Smooth muscle cell (in vitro differentiated cells): ENCODE measurements at regions not wholly inside any gene's neighbourhood (a gene's known extent, or its start where the extent isn't known, plus 50 kb on each side); places are given as distances from the start of the nearest gene placed in this dataset.

ENCODE experiments used
- DNase-seq: peaks from one replicate; lab custom pipeline; 2025; ENCODE audit not compliant: unreplicated experiment; lab: John Stamatoyannopoulos, UW
- H2AFZ ChIP-seq: fragments of 200-600 bp; sonication (generic); 2 replicates; pipeline ENCODE4 v1.6.0; 2016; ENCODE audit warnings: antibody characterized with exemption, low read depth, mild to moderate bottlenecking
- H3F3A ChIP-seq: fragments of 200-600 bp; sonication (generic); 2 replicates; pipeline ENCODE4 v1.6.0; 2017; ENCODE audit warnings: antibody characterized with exemption, low read depth
- H3K27ac ChIP-seq: fragments of 200-600 bp; sonication (generic); 2 replicates; pipeline ENCODE4 v1.5.1; 2016; ENCODE audit warnings: low read depth, mild to moderate bottlenecking
- H3K27me3 ChIP-seq: fragments of 200-600 bp; sonication (generic); 2 replicates; pipeline ENCODE4 v1.6.1; 2016; ENCODE audit warnings: low read depth, mild to moderate bottlenecking
- H3K36me3 ChIP-seq: fragments of 200-600 bp; sonication (generic); 2 replicates; pipeline ENCODE4 v1.5.1; 2016; ENCODE audit warnings: low read depth
- H3K4me1 ChIP-seq: fragments of 200-600 bp; sonication (generic); 2 replicates; pipeline ENCODE4 v1.5.1; 2016; ENCODE audit warnings: low read depth
- H3K4me2 ChIP-seq: fragments of 200-600 bp; sonication (generic); 2 replicates; pipeline ENCODE4 v1.6.0; 2016; ENCODE audit warnings: mild to moderate bottlenecking
- H3K4me3 ChIP-seq: fragments of 200-600 bp; sonication (generic); 2 replicates; pipeline ENCODE4 v1.5.1; 2016; ENCODE audit warnings: mild to moderate bottlenecking
- H3K79me2 ChIP-seq: fragments of 200-600 bp; sonication (generic); 2 replicates; pipeline ENCODE4 v1.6.0; 2016; ENCODE audit warnings: low read depth, mild to moderate bottlenecking
- H3K9ac ChIP-seq: fragments of 200-600 bp; sonication (generic); 2 replicates; pipeline ENCODE4 v1.6.0; 2016; ENCODE audit warnings: low read depth
- H3K9me3 ChIP-seq: fragments of 200-600 bp; sonication (generic); replicated peaks from 2 replicates; pipeline ENCODE4 v1.5.1; 2016; ENCODE audit warnings: low read depth
- H4K20me1 ChIP-seq: fragments of 200-600 bp; sonication (generic); 2 replicates; pipeline ENCODE4 v1.6.0; 2016; ENCODE audit warnings: low read depth
- WGBS: methylation state at CpG from one replicate; pipeline ENCODE4 v1.1.7; 2016; ENCODE audit warnings: low lambda C conversion rate; 5-methylcytosine and 5-hydroxymethylcytosine counted together
- TF ChIP-seq, protein P1 (sequence below): fragments of 200-600 bp; sonication (generic); IDR thresholded peaks from 2 replicates; pipeline ENCODE4 v1.5.1; 2017; ENCODE audit warnings: borderline replicate concordance, mild to moderate bottlenecking, antibody characterized with exemption; ENCODE audit not compliant: insufficient read depth, poor library complexity, severe bottlenecking

DNA sequence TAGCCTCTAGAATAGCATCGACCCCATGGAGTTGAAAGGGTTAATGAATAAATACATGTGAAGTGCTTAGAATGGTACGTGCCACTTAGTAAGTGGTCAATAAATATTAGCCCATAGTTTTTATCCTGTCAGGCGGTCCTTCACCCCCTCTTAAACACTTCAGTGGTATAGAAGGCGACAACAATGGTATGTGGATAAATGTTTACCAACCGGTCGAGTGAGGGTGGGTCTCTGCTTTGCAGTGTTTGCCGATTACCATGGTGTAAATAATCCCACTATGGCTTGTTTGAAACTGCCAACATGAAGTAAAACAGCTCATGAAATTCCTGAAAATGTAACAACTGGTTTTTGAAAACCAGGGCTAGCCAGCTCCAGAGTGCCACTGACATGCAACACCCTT lies 541.2 kb downstream of the BUD13 start:
- no peaks in the 10 kb centered on the region for H3K27me3 ChIP-seq
- H3K4me1 ChIP-seq, result no peaks in the 10 kb centered on the region
- H2AFZ ChIP-seq, result no peak overlapping the region
- H3K79me2 ChIP-seq, result no peaks in the 10 kb centered on the region
- peaks cover 13% of the 10 kb centered on the region for H3F3A ChIP-seq
- no peak for DNase-seq
- no peak overlapping the region for H3K9ac ChIP-seq
- H4K20me1 ChIP-seq, result no peaks in the 10 kb centered on the region
- no peak overlapping the region for H3K4me2 ChIP-seq
- TF ChIP-seq, protein P1, sequence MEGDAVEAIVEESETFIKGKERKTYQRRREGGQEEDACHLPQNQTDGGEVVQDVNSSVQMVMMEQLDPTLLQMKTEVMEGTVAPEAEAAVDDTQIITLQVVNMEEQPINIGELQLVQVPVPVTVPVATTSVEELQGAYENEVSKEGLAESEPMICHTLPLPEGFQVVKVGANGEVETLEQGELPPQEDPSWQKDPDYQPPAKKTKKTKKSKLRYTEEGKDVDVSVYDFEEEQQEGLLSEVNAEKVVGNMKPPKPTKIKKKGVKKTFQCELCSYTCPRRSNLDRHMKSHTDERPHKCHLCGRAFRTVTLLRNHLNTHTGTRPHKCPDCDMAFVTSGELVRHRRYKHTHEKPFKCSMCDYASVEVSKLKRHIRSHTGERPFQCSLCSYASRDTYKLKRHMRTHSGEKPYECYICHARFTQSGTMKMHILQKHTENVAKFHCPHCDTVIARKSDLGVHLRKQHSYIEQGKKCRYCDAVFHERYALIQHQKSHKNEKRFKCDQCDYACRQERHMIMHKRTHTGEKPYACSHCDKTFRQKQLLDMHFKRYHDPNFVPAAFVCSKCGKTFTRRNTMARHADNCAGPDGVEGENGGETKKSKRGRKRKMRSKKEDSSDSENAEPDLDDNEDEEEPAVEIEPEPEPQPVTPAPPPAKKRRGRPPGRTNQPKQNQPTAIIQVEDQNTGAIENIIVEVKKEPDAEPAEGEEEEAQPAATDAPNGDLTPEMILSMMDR, result no peak
- 81% methylated on average over 7 of the region's 7 CpGs for WGBS
- H3K4me3 ChIP-seq, result no peak overlapping the region
- H3K27ac ChIP-seq, result no peak overlapping the region
- no peaks in the 10 kb centered on the region for H3K9me3 ChIP-seq
- no peaks in the 10 kb centered on the region for H3K36me3 ChIP-seq

GRCh38 chr11:116230438-116230837 lies 542.3 kb downstream of the BUD13 start:
- Histone ChIP-seq H3K4me3 (no peak overlapping the region), H3F3A (peaks cover 13% of the 10 kb centered on the region), H2AFZ (no peak overlapping the region), H3K4me1 (no peaks in the 10 kb centered on the region), H3K79me2 (no peaks in the 10 kb centered on the region), H4K20me1 (no peaks in the 10 kb centered on the region), H3K36me3 (no peaks in the 10 kb centered on the region), H3K27ac (no peak overlapping the region), H3K9me3 (no peaks in the 10 kb centered on the region), H3K27me3 (no peaks in the 10 kb centered on the region), H3K9ac (no peak overlapping the region), H3K4me2 (no peak overlapping the region)
- TF ChIP-seq, protein P1, result no peak
- no peak for DNase-seq
- WGBS, result 96% methylated on average over 8 of the region's 8 CpGs

DNA sequence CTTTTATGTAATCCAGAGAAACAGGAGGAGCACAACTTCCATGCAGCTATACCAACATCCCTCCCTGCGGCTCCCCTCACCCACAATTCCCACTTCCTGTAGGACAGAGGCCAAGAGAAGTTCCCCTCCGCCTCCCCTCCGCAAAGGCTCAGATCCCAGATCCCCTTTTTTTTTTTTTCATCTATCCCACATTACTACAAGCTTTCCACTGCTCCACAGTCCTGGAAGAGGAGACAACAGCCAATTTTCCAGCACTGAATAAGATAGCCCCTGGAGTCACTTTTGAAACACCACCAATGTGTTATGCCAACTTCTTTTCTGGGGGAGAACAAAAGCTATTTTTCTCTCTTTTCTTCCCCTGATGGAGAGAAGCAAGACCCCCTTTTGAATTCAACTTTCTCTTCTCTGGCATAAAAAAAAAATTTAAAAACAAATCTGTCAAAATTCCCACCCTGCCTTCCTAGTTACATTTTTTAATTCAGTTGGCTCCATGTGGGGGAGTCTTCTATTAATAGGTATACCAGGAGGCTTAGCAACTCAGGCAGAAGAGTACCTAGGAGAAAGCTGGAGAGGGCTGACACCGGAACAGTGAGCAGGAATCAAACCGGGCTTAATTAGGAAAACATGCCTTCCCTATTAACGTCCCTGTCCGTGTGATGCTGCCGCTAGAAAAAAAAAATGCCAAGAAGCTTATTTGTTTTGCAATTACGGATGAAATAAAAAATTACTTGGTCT lies 543.4 kb downstream of the BUD13 start:
- no peak overlapping the region for H3K9ac ChIP-seq
- H2AFZ ChIP-seq, result no peak overlapping the region
- DNase-seq, result no peak
- no peak overlapping the region for H3K27ac ChIP-seq
- no peak overlapping the region for H3K4me3 ChIP-seq
- H3K79me2 ChIP-seq, result no peaks in the 10 kb centered on the region
- H3F3A ChIP-seq, result peaks cover 13% of the 10 kb centered on the region
- no peaks in the 10 kb centered on the region for H3K4me1 ChIP-seq
- H3K27me3 ChIP-seq, result no peaks in the 10 kb centered on the region
- no peak overlapping the region for H3K4me2 ChIP-seq
- TF ChIP-seq, protein P1, result no peak
- 85% methylated on average over 9 of the region's 9 CpGs for WGBS
- no peaks in the 10 kb centered on the region for H4K20me1 ChIP-seq
- no peaks in the 10 kb centered on the region for H3K9me3 ChIP-seq
- no peaks in the 10 kb centered on the region for H3K36me3 ChIP-seq

DNA sequence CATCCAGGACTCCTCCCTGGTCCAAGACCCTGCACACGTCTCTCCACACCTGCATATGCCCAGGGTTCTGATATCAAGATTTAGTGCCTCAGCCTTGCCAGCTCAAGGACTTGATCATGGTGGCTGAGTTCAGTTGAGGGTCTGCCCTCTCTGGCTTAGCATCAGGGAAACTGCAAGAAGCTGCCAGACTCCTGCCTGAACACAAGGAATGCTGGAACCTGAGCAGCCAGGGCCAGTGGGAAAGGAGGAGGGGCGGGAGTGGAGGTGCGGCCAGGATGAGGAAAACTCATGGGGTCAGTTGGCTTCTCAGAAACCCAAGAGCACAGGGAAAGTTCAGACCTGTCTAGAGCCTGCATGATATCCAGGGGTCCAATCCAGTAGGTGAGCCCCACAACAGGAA lies 546.1 kb downstream of the BUD13 start:
- 90% methylated on average over 3 of the region's 3 CpGs for WGBS
- H4K20me1 ChIP-seq, result no peaks in the 10 kb centered on the region
- TF ChIP-seq, protein P1, result no peak
- H3F3A ChIP-seq, result peaks cover 2% of the 10 kb centered on the region
- no peak overlapping the region for H3K4me2 ChIP-seq
- H3K9me3 ChIP-seq, result no peaks in the 10 kb centered on the region
- H3K4me1 ChIP-seq, result no peaks in the 10 kb centered on the region
- H3K79me2 ChIP-seq, result no peaks in the 10 kb centered on the region
- H3K27ac ChIP-seq, result no peak overlapping the region
- H3K36me3 ChIP-seq, result no peaks in the 10 kb centered on the region
- H3K27me3 ChIP-seq, result no peaks in the 10 kb centered on the region
- H3K4me3 ChIP-seq, result no peak overlapping the region
- DNase-seq, result no peak
- H3K9ac ChIP-seq, result no peak overlapping the region
- H2AFZ ChIP-seq, result no peak overlapping the region
